Osteocyte (in vitro differentiated cells): ENCODE measurements at regions not wholly inside any gene's neighbourhood (a gene's known extent, or its start where the extent isn't known, plus 50 kb on each side); places are given as distances from the start of the nearest gene placed in this dataset.

ENCODE experiments used
- DNase-seq: peaks from one replicate; pipeline ENCODE4 v3.0.0; 2021; ENCODE audit warnings: mixed read lengths; ENCODE audit not compliant: unreplicated experiment; ENCODE audit errors: extremely low spot score
- H3K27ac Mint-ChIP-seq: one replicate; pipeline ENCODE4 v1.8.0; 2021; ENCODE audit warnings: mild to moderate bottlenecking, mixed read lengths; ENCODE audit not compliant: unreplicated experiment
- H3K27me3 Mint-ChIP-seq: one replicate; pipeline ENCODE4 v1.8.0; 2021; ENCODE audit warnings: mixed read lengths; ENCODE audit not compliant: unreplicated experiment
- H3K36me3 Mint-ChIP-seq: one replicate; pipeline ENCODE4 v1.8.0; 2021; ENCODE audit warnings: mixed read lengths; ENCODE audit not compliant: unreplicated experiment
- H3K4me1 Mint-ChIP-seq: one replicate; pipeline ENCODE4 v1.8.0; 2021; ENCODE audit warnings: mixed read lengths; ENCODE audit not compliant: unreplicated experiment
- H3K4me3 Mint-ChIP-seq: one replicate; pipeline ENCODE4 v1.8.0; 2021; ENCODE audit warnings: mild to moderate bottlenecking, moderate library complexity, mixed read lengths; ENCODE audit not compliant: unreplicated experiment
- H3K9me3 Mint-ChIP-seq: one replicate; pipeline ENCODE4 v1.8.0; 2021; ENCODE audit warnings: mixed read lengths; ENCODE audit not compliant: unreplicated experiment
- TF ChIP-seq, protein P1 (sequence below): fragments of 200-600 bp; sonication (generic); IDR thresholded peaks from 2 replicates; pipeline ENCODE4 v1.5.0; 2021; ENCODE audit warnings: antibody characterized with exemption, mild to moderate bottlenecking, moderate library complexity

DNA sequence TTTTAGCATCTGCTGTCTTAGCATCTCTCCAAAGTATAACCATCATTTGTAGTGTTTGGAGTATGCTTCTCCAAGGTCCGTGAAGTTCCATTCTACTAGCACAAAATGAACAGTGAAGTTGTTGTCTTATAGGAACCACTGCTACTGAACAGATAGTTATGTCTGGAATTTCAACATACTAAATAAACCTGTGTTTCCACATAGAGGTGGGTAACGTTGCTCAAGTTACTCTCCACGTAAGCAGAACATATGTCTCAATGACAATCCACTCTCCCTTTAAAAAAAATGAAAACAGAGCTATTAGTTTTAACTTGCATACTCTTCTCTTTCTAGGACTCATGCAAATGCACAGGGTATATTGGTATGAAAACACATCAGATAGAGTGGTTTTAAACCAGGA lies 184.3 kb upstream of the TRPC4 start:
- H3K36me3 Mint-ChIP-seq = no peaks in the 10 kb centered on the region
- TF ChIP-seq, protein P1, sequence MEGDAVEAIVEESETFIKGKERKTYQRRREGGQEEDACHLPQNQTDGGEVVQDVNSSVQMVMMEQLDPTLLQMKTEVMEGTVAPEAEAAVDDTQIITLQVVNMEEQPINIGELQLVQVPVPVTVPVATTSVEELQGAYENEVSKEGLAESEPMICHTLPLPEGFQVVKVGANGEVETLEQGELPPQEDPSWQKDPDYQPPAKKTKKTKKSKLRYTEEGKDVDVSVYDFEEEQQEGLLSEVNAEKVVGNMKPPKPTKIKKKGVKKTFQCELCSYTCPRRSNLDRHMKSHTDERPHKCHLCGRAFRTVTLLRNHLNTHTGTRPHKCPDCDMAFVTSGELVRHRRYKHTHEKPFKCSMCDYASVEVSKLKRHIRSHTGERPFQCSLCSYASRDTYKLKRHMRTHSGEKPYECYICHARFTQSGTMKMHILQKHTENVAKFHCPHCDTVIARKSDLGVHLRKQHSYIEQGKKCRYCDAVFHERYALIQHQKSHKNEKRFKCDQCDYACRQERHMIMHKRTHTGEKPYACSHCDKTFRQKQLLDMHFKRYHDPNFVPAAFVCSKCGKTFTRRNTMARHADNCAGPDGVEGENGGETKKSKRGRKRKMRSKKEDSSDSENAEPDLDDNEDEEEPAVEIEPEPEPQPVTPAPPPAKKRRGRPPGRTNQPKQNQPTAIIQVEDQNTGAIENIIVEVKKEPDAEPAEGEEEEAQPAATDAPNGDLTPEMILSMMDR = no peak
- DNase-seq = no peak
- no peak overlapping the region for H3K27ac Mint-ChIP-seq
- no peaks in the 10 kb centered on the region for H3K4me1 Mint-ChIP-seq
- H3K9me3 Mint-ChIP-seq = peaks cover 6% of the 10 kb centered on the region
- H3K27me3 Mint-ChIP-seq = no peaks in the 10 kb centered on the region
- no peak overlapping the region for H3K4me3 Mint-ChIP-seq

DNA sequence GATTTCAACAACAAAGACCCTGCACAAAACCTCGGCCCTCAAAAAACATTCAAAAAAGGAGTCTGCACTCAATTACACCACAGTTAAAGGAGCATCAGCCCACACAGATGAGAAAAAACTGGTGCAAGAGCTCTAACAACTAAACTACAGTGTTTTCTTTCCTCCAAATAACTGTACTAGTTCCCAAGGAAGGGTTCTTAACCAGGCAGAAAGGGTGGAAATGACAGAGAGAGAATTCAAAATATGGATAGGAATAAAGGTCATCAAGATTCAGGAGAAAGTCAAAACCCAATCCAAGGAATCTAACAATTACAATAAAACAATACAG lies 176.4 kb upstream of the TRPC4 start:
- peaks cover 2% of the 10 kb centered on the region for H3K36me3 Mint-ChIP-seq
- H3K27me3 Mint-ChIP-seq = no peaks in the 10 kb centered on the region
- no peak for DNase-seq
- TF ChIP-seq, protein P1 = no peak
- H3K4me3 Mint-ChIP-seq = no peak overlapping the region
- no peak overlapping the region for H3K27ac Mint-ChIP-seq
- peaks cover 2% of the 10 kb centered on the region for H3K4me1 Mint-ChIP-seq
- H3K9me3 Mint-ChIP-seq = peaks cover 15% of the 10 kb centered on the region

DNA sequence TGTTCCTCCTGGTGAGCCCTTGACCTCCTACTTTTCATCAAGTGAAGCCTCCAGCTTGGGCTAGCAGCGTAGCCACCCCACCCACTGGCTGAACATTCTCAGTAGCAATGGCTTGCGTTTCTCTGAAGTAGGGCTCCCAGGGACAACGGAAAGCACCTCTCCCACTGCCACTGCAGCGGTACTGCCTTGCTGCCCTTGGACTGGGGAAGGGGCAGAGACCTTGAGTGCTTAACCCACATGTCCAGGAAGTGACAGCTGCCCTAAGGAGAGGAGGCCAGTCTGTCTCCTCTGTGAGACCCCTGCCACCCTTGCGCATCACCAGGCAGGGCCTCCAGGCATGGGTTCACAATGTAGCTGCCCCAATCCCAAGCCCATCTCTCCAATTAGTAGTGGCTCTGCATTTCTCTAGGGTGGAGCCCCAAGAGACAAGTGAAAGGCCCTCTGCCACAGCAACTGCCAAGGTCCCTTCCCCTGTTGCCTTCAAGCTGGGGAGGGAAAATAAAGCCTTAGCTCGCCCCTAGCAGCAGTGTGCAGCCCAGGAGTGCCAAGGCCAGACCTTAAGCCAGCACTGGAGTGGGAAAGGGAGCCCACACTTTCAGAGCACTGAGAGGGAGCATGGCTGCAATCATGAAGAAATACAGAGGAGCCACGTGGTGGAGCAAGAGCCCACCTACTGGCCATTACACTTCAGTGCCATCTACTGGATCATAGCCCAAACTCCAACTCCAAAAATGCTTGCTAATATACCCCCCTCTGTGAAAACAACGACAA lies 175.9 kb upstream of the TRPC4 start:
- TF ChIP-seq, protein P1 = peak; percentile 58
- peaks cover 2% of the 10 kb centered on the region for H3K4me1 Mint-ChIP-seq
- no peak overlapping the region for H3K4me3 Mint-ChIP-seq
- no peak overlapping the region for H3K27ac Mint-ChIP-seq
- H3K9me3 Mint-ChIP-seq = peaks cover 15% of the 10 kb centered on the region
- DNase-seq = no peak
- no peaks in the 10 kb centered on the region for H3K27me3 Mint-ChIP-seq
- peaks cover 2% of the 10 kb centered on the region for H3K36me3 Mint-ChIP-seq

DNA sequence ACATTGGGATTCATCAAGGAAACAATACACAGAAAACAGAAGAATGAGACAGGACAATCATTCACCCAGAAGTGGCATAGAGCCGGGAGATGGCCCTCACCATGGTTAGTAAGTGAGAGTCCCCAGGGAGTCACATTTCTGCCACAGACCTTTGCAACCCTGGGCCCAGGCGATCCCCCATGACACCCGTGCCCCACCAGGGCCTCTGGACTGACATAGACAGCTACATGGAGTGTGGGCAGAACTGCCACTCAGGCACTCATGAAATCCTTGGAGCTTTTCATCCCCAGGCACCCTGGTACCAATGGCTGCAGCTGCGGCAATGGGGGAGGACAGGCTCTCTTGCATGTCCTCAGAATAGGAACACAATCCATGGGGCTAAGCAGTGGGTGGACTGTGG lies 174.5 kb upstream of the TRPC4 start:
- no peak overlapping the region for H3K27ac Mint-ChIP-seq
- no peaks in the 10 kb centered on the region for H3K27me3 Mint-ChIP-seq
- peaks cover 14% of the 10 kb centered on the region for H3K9me3 Mint-ChIP-seq
- peaks cover 2% of the 10 kb centered on the region for H3K36me3 Mint-ChIP-seq
- TF ChIP-seq, protein P1 = no peak
- no peak overlapping the region for H3K4me3 Mint-ChIP-seq
- no peak for DNase-seq
- peaks cover 2% of the 10 kb centered on the region for H3K4me1 Mint-ChIP-seq

DNA sequence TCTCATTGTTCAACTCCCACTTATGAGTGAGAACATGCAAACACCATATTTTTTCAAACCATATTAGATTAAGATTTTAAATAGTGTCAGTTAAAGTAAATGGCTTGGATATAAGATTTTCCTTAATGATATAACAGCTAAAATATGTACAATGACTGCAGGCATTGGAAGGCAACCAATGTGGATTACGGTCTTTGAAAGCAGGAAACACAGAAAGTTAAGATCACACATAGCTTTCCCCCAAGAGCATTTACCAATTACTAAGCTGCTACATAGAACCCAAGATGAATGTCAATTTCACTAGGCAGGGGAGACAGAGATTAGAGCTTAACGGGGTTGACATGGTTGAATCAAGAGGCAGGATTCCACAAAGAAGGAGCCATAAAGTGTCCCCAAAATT lies 173.2 kb upstream of the TRPC4 start:
- H3K4me3 Mint-ChIP-seq = no peak overlapping the region
- H3K4me1 Mint-ChIP-seq = peaks cover 2% of the 10 kb centered on the region
- DNase-seq = no peak
- peaks cover 2% of the 10 kb centered on the region for H3K36me3 Mint-ChIP-seq
- H3K9me3 Mint-ChIP-seq = peaks cover 14% of the 10 kb centered on the region
- no peaks in the 10 kb centered on the region for H3K27me3 Mint-ChIP-seq
- TF ChIP-seq, protein P1 = no peak
- H3K27ac Mint-ChIP-seq = no peak overlapping the region
